ENCODE measurements at regions not wholly inside any gene's neighbourhood (a gene's known extent, or its start where the extent isn't known, plus 50 kb on each side); places are given as distances from the start of the nearest gene placed in this dataset.
A peak's percentile ranks its signal among the peaks of the same experiment; 100 is the strongest.

DNA sequence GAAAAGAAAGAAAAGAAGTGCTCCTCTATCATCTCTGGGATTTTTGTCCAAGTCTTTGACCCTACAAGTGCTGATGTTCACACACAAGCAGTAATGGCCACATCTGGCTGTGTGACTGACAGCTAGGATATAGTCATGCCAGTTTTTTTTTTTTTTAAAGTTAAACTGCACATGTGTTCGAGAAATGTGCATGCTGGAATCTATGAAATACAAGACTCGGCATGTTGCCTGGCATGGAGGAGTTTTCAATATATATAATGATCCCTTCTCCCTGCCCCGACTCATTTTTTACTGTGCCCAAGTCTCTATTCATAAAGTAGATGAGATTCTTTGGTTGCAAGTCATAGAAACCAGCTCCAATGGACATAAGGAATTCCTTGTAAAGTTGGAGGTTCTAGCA, 60.4 kb upstream of the FGFR2 start:
- H3K4me3 ChIP-seq (ENCODE audit: low read depth, poor library complexity, severe bottlenecking): no peak overlapping the region
- TF ChIP-seq POLR2A (IDR thresholded peaks at IDR 0.05): no peak
- TF ChIP-seq CTCF (IDR thresholded peaks at IDR 0.05): no peak
- intact Hi-C loops (cut with DNase I; ENCODE audit: low total_unique reads): no loop called here
- WGBS, 2 donors: 41 to 45% methylated on average over 3 of the region's 3 CpGs
- DNase-seq (ENCODE audit: low spot score in 2 of 2): no peak

DNA sequence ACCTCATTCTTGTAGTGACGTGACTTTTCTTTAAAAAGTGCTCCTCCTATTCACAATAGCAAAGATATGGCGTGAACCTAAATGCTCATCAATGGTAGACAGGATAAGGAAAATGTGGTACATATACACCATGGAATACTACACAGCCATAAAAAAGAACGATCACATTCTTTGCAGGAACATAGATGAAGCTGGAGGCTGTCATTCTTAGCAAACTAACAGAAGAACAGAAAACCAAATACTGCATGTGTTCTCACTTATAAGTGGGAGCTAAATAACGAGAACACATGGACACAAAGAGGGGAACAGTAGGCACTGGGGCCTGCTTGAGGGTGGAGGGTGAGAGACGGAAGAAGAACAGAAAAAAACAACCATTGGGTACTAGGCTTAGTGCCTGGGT, 59.9 kb upstream of the FGFR2 start:
- intact Hi-C loops (cut with DNase I; ENCODE audit: low total_unique reads): no loop called here
- H3K4me3 ChIP-seq (ENCODE audit: low read depth, poor library complexity, severe bottlenecking): no peak overlapping the region
- peak in 1 of 2 donors; percentile 4 for DNase-seq (ENCODE audit: low spot score in 2 of 2)
- TF ChIP-seq POLR2A (IDR thresholded peaks at IDR 0.05): no peak
- TF ChIP-seq CTCF (IDR thresholded peaks at IDR 0.05): no peak
- 81 to 87% methylated on average over 5 of the region's 5 CpGs for WGBS, 2 donors

GRCh38 chr10:121655254-121656144, 57.3 kb upstream of the FGFR2 start:
- no peak for TF ChIP-seq CTCF (IDR thresholded peaks at IDR 0.05)
- no peak for TF ChIP-seq POLR2A (IDR thresholded peaks at IDR 0.05)
- no peak overlapping the region for H3K4me3 ChIP-seq (ENCODE audit: low read depth, poor library complexity, severe bottlenecking)
- WGBS, 2 donors: 44 to 53% methylated on average over 12 of the region's 12 CpGs
- intact Hi-C loops (cut with DNase I; ENCODE audit: low total_unique reads): no loop called here
- DNase-seq (ENCODE audit: low spot score in 2 of 2): peak; percentile 37 to 82

GRCh38 chr10:121654021-121654545, 55.8 kb upstream of the FGFR2 start:
- 70 to 77% methylated on average over 10 of the region's 10 CpGs for WGBS, 2 donors
- H3K4me3 ChIP-seq (ENCODE audit: low read depth, poor library complexity, severe bottlenecking): no peak overlapping the region
- intact Hi-C loops (cut with DNase I; ENCODE audit: low total_unique reads): no loop called here
- peak in 1 of 2 donors; percentile 39 for DNase-seq (ENCODE audit: low spot score in 2 of 2)
- TF ChIP-seq POLR2A (IDR thresholded peaks at IDR 0.05) (no peak), CTCF (IDR thresholded peaks at IDR 0.05) (no peak)

DNA sequence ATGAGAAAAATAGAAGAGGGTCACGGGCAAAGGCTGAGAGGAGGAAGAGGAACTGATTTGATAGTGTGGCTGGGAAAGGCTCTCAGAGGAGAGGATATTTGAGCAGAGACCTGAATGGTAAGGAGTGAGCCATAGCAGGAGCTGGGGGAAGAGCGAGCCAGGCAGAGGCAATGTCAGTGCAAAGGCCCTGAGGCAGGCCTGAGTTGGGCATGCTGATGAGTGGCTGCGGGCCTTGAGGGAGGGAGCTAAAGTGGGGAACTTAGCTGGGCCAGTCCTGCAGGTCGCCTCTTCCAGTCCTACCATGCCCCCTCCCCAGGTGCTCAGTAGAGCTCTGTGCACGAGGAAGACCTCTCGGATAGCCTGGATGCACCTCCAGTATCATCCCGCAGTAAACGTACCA, 55.4 kb upstream of the FGFR2 start:
- WGBS, 2 donors: 93 to 96% methylated on average over 8 of the region's 8 CpGs
- TF ChIP-seq CTCF (IDR thresholded peaks at IDR 0.05): no peak
- TF ChIP-seq POLR2A (IDR thresholded peaks at IDR 0.05): no peak

More for the DNA sequence above, 55.4 kb upstream of the FGFR2 start:
- no peak overlapping the region for H3K4me3 ChIP-seq (ENCODE audit: low read depth, poor library complexity, severe bottlenecking)
- peak in 1 of 2 donors; percentile 43 for DNase-seq (ENCODE audit: low spot score in 2 of 2)
- intact Hi-C loops (cut with DNase I; ENCODE audit: low total_unique reads): no loop called here

Data from lower leg skin (tissue), 4 donors.